ENCODE measurements at regions not wholly inside any gene's neighbourhood (a gene's known extent, or its start where the extent isn't known, plus 50 kb on each side); places are given as distances from the start of the nearest gene placed in this dataset.

DNA sequence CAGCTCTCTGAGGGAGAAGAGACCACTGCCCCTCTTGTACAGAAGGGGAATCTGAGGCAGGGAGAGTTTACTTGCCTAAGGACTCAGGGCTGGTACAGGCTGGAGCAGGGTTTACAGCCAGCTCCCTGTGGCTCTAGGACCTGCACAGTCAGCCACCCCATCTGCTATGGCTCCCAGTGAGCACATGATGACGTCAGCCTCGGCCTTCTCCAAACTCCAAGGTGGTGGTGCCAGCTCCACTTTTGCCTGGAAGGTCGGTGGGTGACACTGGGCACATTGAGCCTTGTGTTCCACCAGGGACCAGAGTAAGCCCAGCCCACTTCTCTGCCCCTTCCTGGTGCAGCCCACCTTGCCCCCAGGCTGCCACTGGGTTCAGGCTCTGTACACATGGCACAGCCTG, 202.2 kb downstream of the ENGASE start (continued):
- TF ChIP-seq EP300 (conservative IDR thresholded peaks at IDR 0.05; ENCODE audit: poor library complexity, severe bottlenecking), result no peak
- TF ChIP-seq SMC3 (conservative IDR thresholded peaks at IDR 0.05; ENCODE audit: poor library complexity), result no peak

DNA sequence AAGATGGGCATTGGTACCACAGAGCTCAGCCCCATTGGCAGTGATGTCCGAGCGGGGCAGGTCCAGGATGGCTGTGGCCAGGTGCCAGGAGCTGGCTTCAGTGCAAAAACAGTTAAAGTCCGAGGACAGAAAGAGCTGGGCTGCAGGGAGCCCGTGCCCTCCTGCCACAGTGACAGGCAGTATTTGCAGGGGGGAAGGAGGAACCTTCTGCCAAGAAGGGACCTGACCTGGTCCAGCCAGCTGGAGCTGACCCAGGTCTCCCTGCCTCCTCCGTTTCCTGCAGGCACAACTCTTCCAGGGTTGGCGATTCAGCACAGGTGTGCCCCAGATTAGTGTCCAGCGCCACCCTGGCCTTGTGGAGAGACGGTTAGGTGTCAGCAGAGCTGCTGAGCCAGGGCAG, 199.0 kb downstream of the ENGASE start:
- no peaks in the 10 kb centered on the region for H3K27me3 ChIP-seq (ENCODE audit: insufficient read depth, low read depth, low read length)
- no peaks in the 10 kb centered on the region for H3K79me2 ChIP-seq (replicated peaks; ENCODE audit: insufficient read depth, low read length)
- H3F3A ChIP-seq (ENCODE audit: insufficient read depth, low read length, poor library complexity, severe bottlenecking), result no peaks in the 10 kb centered on the region
- no peaks in the 10 kb centered on the region for H3K9me3 ChIP-seq (ENCODE audit: low read length)
- no peak overlapping the region for H3K4me2 ChIP-seq (ENCODE audit: low read length)
- H4K20me1 ChIP-seq (ENCODE audit: insufficient read depth), result no peaks in the 10 kb centered on the region
- no peaks in the 10 kb centered on the region for H3K9me2 ChIP-seq (ENCODE audit: insufficient read depth, low read length)
- TF ChIP-seq MXI1 (conservative IDR thresholded peaks at IDR 0.05; ENCODE audit: poor library complexity, severe bottlenecking), result no peak
- no peak for TF ChIP-seq TAF1 (IDR thresholded peaks at IDR 0.05; ENCODE audit: low read depth)
- TF ChIP-seq RAD21 (conservative IDR thresholded peaks at IDR 0.05), result no peak
- no peak for TF ChIP-seq POLR2AphosphoS5 (IDR thresholded peaks at IDR 0.05)
- TF ChIP-seq EZH2 (IDR thresholded peaks at IDR 0.05; ENCODE audit: borderline replicate concordance, insufficient read depth, low read length, poor library complexity, severe bottlenecking), result no peak
- TF ChIP-seq, protein P1, sequence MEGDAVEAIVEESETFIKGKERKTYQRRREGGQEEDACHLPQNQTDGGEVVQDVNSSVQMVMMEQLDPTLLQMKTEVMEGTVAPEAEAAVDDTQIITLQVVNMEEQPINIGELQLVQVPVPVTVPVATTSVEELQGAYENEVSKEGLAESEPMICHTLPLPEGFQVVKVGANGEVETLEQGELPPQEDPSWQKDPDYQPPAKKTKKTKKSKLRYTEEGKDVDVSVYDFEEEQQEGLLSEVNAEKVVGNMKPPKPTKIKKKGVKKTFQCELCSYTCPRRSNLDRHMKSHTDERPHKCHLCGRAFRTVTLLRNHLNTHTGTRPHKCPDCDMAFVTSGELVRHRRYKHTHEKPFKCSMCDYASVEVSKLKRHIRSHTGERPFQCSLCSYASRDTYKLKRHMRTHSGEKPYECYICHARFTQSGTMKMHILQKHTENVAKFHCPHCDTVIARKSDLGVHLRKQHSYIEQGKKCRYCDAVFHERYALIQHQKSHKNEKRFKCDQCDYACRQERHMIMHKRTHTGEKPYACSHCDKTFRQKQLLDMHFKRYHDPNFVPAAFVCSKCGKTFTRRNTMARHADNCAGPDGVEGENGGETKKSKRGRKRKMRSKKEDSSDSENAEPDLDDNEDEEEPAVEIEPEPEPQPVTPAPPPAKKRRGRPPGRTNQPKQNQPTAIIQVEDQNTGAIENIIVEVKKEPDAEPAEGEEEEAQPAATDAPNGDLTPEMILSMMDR (IDR thresholded peaks at IDR 0.05; ENCODE audit: poor library complexity, severe bottlenecking), result no peak
- TF ChIP-seq SMC3 (conservative IDR thresholded peaks at IDR 0.05; ENCODE audit: poor library complexity), result no peak
- no peak for TF ChIP-seq EP300 (conservative IDR thresholded peaks at IDR 0.05; ENCODE audit: poor library complexity, severe bottlenecking)
- TF ChIP-seq, protein P2, sequence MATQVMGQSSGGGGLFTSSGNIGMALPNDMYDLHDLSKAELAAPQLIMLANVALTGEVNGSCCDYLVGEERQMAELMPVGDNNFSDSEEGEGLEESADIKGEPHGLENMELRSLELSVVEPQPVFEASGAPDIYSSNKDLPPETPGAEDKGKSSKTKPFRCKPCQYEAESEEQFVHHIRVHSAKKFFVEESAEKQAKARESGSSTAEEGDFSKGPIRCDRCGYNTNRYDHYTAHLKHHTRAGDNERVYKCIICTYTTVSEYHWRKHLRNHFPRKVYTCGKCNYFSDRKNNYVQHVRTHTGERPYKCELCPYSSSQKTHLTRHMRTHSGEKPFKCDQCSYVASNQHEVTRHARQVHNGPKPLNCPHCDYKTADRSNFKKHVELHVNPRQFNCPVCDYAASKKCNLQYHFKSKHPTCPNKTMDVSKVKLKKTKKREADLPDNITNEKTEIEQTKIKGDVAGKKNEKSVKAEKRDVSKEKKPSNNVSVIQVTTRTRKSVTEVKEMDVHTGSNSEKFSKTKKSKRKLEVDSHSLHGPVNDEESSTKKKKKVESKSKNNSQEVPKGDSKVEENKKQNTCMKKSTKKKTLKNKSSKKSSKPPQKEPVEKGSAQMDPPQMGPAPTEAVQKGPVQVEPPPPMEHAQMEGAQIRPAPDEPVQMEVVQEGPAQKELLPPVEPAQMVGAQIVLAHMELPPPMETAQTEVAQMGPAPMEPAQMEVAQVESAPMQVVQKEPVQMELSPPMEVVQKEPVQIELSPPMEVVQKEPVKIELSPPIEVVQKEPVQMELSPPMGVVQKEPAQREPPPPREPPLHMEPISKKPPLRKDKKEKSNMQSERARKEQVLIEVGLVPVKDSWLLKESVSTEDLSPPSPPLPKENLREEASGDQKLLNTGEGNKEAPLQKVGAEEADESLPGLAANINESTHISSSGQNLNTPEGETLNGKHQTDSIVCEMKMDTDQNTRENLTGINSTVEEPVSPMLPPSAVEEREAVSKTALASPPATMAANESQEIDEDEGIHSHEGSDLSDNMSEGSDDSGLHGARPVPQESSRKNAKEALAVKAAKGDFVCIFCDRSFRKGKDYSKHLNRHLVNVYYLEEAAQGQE (IDR thresholded peaks at IDR 0.05; ENCODE audit: borderline replicate concordance), result no peak
- H2AFZ ChIP-seq (ENCODE audit: low read depth, low read length), result no peak overlapping the region
- no peak overlapping the region for H3K27ac ChIP-seq (ENCODE audit: low read length)
- no peak overlapping the region for H3K9ac ChIP-seq (ENCODE audit: low read length)
- no peaks in the 10 kb centered on the region for H3K36me3 ChIP-seq (ENCODE audit: insufficient read depth, low read length)
- H3K4me3 ChIP-seq (ENCODE audit: low read length), result no peak overlapping the region

- no peak overlapping the region for H3K27ac ChIP-seq (ENCODE audit: low read length)
- H3F3A ChIP-seq (ENCODE audit: insufficient read depth, low read length, poor library complexity, severe bottlenecking), result no peaks in the 10 kb centered on the region
- H2AFZ ChIP-seq (ENCODE audit: low read depth, low read length), result no peak overlapping the region
- H4K20me1 ChIP-seq (ENCODE audit: insufficient read depth), result no peaks in the 10 kb centered on the region
- no peak overlapping the region for H3K9ac ChIP-seq (ENCODE audit: low read length)
- H3K4me3 ChIP-seq (ENCODE audit: low read length), result no peak overlapping the region
- no peaks in the 10 kb centered on the region for H3K36me3 ChIP-seq (ENCODE audit: insufficient read depth, low read length)
- no peaks in the 10 kb centered on the region for H3K9me3 ChIP-seq (ENCODE audit: low read length)
- no peak overlapping the region for H3K4me2 ChIP-seq (ENCODE audit: low read length)
- TF ChIP-seq EP300 (conservative IDR thresholded peaks at IDR 0.05; ENCODE audit: poor library complexity, severe bottlenecking) (no peak), POLR2AphosphoS5 (IDR thresholded peaks at IDR 0.05) (no peak), MXI1 (conservative IDR thresholded peaks at IDR 0.05; ENCODE audit: poor library complexity, severe bottlenecking) (no peak)
- TF ChIP-seq, protein P2 (IDR thresholded peaks at IDR 0.05; ENCODE audit: borderline replicate concordance), result no peak
- TF ChIP-seq, protein P1 (IDR thresholded peaks at IDR 0.05; ENCODE audit: poor library complexity, severe bottlenecking), result no peak
- no peaks in the 10 kb centered on the region for H3K9me2 ChIP-seq (ENCODE audit: insufficient read depth, low read length)
- no peaks in the 10 kb centered on the region for H3K79me2 ChIP-seq (replicated peaks; ENCODE audit: insufficient read depth, low read length)
- H3K27me3 ChIP-seq (ENCODE audit: insufficient read depth, low read depth, low read length), result no peaks in the 10 kb centered on the region
Measured at GRCh38 chr17:79272666-79273219, 198.1 kb downstream of the ENGASE start.

Measured in neural cell (in vitro differentiated cells).